ENCODE measurements at regions not wholly inside any gene's neighbourhood (a gene's known extent, or its start where the extent isn't known, plus 50 kb on each side); places are given as distances from the start of the nearest gene placed in this dataset.
"Not testable (repeated sequence)": the region's sequence is repeated elsewhere in the genome, so short reads cannot be mapped to it uniquely, and the experiment has no call there.

- H4K20me1 ChIP-seq (replicated peaks; ENCODE audit: control insufficient read depth, insufficient read depth, low read length), result no peaks in the 10 kb centered on the region
- TF ChIP-seq CBX1 (IDR thresholded peaks at IDR 0.05; ENCODE audit: low read depth), result no peak
- 0% methylated on average over 1 of the region's 1 CpG for WGBS (ENCODE audit: insufficient coverage, low coverage, missing lambda C conversion rate)
- H3K4me2 ChIP-seq (ENCODE audit: insufficient read depth, low read length), result no peak overlapping the region
- in situ Hi-C loops (cut with MboI), result no loop called here
- DNase-seq (ENCODE audit: extremely low read depth in 1 of 4, low spot score in 3 of 4), result no peak
- no peaks in the 10 kb centered on the region for H3K36me3 ChIP-seq (ENCODE audit: control insufficient read depth, insufficient read depth, low read length)
- no peaks in the 10 kb centered on the region for H3K4me1 ChIP-seq (replicated peaks in 1 of 2; ENCODE audit: control insufficient read depth in 2 of 2, insufficient read depth in 2 of 2, low read length in 2 of 2)
- H3K79me2 ChIP-seq (ENCODE audit: control insufficient read depth, insufficient read depth, low read length), result no peaks in the 10 kb centered on the region
- BruUV-seq (replicated peaks), result no TSS peak
- H3K9me3 ChIP-seq (replicated peaks; ENCODE audit: control insufficient read depth, insufficient read depth, low read depth, low read length), result no peaks in the 10 kb centered on the region
- no peak overlapping the region for H3K4me3 ChIP-seq
- ChIA-PET POLR2A (no interaction called here), CTCF (ENCODE audit: low intra/inter-chr PET ratio) (no interaction called here)
- no peaks in the 10 kb centered on the region for H3K27me3 ChIP-seq (ENCODE audit: control insufficient read depth in 2 of 2, insufficient read depth in 2 of 2, low read length in 2 of 2)
- H3K27ac ChIP-seq (ENCODE audit: extremely low read depth, low read depth, low read length), result no peak overlapping the region
- H3K9ac ChIP-seq (ENCODE audit: insufficient read depth in 1 of 2, low read depth in 2 of 2, low read length in 2 of 2), result no peak overlapping the region
- no peak for ATAC-seq
- H2AFZ ChIP-seq (ENCODE audit: low read depth, low read length), result no peak overlapping the region
- intact Hi-C loops (cut with micrococcal nuclease), result no loop called here
- H3K9me1 ChIP-seq (ENCODE audit: control insufficient read depth, insufficient read depth, low read length), result no peaks in the 10 kb centered on the region
- no peak for FAIRE-seq
These were observed 385.3 kb upstream of the HS3ST1 start for GRCh38 chr4:11813951-11814446.

DNA sequence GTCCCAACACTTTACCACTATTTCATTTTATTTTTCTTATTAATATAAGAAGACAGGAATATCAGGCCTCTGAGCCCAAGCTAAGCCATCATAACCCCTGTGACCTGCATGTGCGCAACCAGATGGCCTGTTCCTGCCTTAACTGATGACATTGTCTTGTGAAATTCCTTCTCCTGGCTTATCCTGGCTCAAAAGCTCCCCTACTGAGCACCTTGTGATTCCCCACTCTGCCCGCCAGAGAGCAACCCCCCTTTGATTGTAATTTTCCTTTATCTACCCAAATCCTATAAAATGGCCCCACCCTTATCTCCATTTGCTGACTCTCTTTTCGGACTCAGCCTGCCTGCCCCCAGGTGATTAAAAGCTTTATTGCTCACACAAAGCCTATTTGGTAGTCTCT is 382.8 kb upstream of the HS3ST1 start:
- POLR2A ChIA-PET; in situ Hi-C loops (cut with MboI); H3K9me3 ChIP-seq (replicated peaks; ENCODE audit: control insufficient read depth, insufficient read depth, low read depth, low read length); H3K79me2 ChIP-seq (ENCODE audit: control insufficient read depth, insufficient read depth, low read length); CTCF ChIA-PET (ENCODE audit: low intra/inter-chr PET ratio); H3K4me3 ChIP-seq; H2AFZ ChIP-seq (ENCODE audit: low read depth, low read length); DNase-seq (ENCODE audit: extremely low read depth in 1 of 4, low spot score in 3 of 4); FAIRE-seq; ATAC-seq; H3K27me3 ChIP-seq (ENCODE audit: control insufficient read depth in 2 of 2, insufficient read depth in 2 of 2, low read length in 2 of 2); H4K20me1 ChIP-seq (replicated peaks; ENCODE audit: control insufficient read depth, insufficient read depth, low read length); H3K36me3 ChIP-seq (ENCODE audit: control insufficient read depth, insufficient read depth, low read length); H3K9ac ChIP-seq (ENCODE audit: insufficient read depth in 1 of 2, low read depth in 2 of 2, low read length in 2 of 2); intact Hi-C loops (cut with micrococcal nuclease); BruUV-seq (replicated peaks); H3K4me1 ChIP-seq (replicated peaks in 1 of 2; ENCODE audit: control insufficient read depth in 2 of 2, insufficient read depth in 2 of 2, low read length in 2 of 2); H3K27ac ChIP-seq (ENCODE audit: extremely low read depth, low read depth, low read length); H3K9me1 ChIP-seq (ENCODE audit: control insufficient read depth, insufficient read depth, low read length); H3K4me2 ChIP-seq (ENCODE audit: insufficient read depth, low read length): not testable (repeated sequence)
- 2% methylated on average over 3 of the region's 3 CpGs for WGBS (ENCODE audit: insufficient coverage, low coverage, missing lambda C conversion rate)

Data from K562 (cell line).